Brain microvascular endothelial cell (primary cell): ENCODE measurements at regions not wholly inside any gene's neighbourhood (a gene's known extent, or its start where the extent isn't known, plus 50 kb on each side); places are given as distances from the start of the nearest gene placed in this dataset.

Experiments
- DNase-seq: peaks from one replicate; pipeline ENCODE4 v3.0.0-alpha.2; 2020
- H3K27ac ChIP-seq: fragments of 250-450 bp; sonication (Bioruptor Pico); 2 replicates; pipeline ENCODE4 v1.5.1; 2020; ENCODE audit warnings: mild to moderate bottlenecking, moderate library complexity
- H3K27me3 ChIP-seq: fragments of 250-450 bp; sonication (Bioruptor Pico); replicated peaks from 2 replicates; pipeline ENCODE4 v1.5.1; 2020; ENCODE audit warnings: mild to moderate bottlenecking
- H3K36me3 ChIP-seq: fragments of 250-450 bp; sonication (Bioruptor Pico); replicated peaks from 2 replicates; pipeline ENCODE4 v1.5.1; 2020; ENCODE audit warnings: mild to moderate bottlenecking
- H3K4me3 ChIP-seq: 2 replicates; pipeline ENCODE4 v1.5.1; 2011; ENCODE audit warnings: low read depth, mild to moderate bottlenecking, control low read depth, low read length, moderate library complexity
- in situ Hi-C: cut with HindIII; loops from 2 replicates; pipeline ENCODE4 v1.10.0; 2017; ENCODE audit warnings: low sequenced_read_pairs, low pct_ligation_motif_present
- TF ChIP-seq, protein P1 (sequence below): IDR thresholded peaks from 2 replicates; pipeline ENCODE4 v1.5.1; 2011; ENCODE audit warnings: low read depth, mild to moderate bottlenecking, moderate library complexity, low read length, control low read depth, inconsistent platforms; ENCODE audit errors: missing control alignments

DNA sequence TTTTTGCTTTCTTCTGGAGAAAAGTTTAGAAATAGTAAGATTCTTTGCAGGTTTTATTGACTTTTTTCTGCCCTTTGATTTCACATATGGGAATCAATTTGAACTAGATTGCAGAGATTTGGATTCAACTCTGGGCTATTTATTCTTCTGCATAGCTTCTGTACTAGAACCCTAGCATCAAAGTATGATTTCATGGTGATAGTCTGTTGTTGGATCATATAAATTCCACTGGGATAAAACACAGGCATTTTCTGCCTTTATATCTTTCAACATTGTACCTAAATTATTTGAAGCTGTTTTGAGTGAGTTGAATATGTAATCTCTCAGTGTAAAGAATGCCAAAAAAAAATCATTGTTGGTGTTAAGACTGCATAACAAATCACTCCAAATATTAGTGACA is 458.4 kb upstream of the MPDZ start:
- in situ Hi-C loops, result no loop called here
- Histone ChIP-seq H3K27me3 (no peaks in the 10 kb centered on the region), H3K27ac (no peak overlapping the region), H3K36me3 (no peaks in the 10 kb centered on the region), H3K4me3 (no peak overlapping the region)
- DNase-seq, result no peak
- TF ChIP-seq, protein P1, sequence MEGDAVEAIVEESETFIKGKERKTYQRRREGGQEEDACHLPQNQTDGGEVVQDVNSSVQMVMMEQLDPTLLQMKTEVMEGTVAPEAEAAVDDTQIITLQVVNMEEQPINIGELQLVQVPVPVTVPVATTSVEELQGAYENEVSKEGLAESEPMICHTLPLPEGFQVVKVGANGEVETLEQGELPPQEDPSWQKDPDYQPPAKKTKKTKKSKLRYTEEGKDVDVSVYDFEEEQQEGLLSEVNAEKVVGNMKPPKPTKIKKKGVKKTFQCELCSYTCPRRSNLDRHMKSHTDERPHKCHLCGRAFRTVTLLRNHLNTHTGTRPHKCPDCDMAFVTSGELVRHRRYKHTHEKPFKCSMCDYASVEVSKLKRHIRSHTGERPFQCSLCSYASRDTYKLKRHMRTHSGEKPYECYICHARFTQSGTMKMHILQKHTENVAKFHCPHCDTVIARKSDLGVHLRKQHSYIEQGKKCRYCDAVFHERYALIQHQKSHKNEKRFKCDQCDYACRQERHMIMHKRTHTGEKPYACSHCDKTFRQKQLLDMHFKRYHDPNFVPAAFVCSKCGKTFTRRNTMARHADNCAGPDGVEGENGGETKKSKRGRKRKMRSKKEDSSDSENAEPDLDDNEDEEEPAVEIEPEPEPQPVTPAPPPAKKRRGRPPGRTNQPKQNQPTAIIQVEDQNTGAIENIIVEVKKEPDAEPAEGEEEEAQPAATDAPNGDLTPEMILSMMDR, result no peak

DNA sequence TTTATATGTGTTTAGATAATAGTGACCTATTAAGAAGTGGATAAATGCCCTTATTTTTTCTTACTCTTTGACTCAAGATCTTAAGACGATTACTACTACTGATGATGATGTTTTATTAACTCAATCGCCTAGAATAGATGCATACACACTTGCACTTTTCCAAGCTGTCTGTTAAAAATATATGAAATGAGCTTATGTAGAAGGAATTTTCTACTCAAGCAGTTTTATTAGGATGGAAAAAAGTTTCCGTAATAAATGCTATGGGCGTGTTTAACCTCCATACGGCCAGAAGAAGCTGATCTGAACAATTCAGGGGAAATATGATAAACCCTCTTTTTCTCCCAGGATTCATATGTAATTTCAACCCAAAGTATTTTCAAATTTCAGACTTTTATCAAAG is 455.7 kb upstream of the MPDZ start:
- TF ChIP-seq, protein P1, result no peak
- Histone ChIP-seq H3K27ac (no peak overlapping the region), H3K27me3 (no peaks in the 10 kb centered on the region), H3K36me3 (no peaks in the 10 kb centered on the region), H3K4me3 (no peak overlapping the region)
- in situ Hi-C loops, result no loop called here
- DNase-seq, result no peak

DNA sequence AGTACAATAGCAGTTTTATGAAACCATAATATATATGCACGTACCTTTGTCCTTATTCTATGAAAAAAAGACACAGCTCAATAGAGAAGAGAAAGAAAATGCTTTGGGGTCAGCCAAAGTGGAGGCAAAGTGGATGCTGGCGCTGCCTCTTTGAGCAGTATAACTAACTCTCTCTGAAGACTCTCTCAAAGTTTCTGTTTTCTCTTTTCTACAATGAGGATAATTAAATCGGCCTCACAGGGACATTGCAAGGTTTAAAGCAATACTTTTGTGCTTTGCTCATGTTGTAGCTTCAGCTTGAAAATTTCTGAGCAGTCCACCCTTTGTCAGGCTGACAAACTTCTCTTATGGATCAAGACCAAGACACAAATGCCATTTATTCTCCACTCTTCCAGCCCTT is 455.1 kb upstream of the MPDZ start:
- H3K36me3 ChIP-seq, result no peaks in the 10 kb centered on the region
- H3K4me3 ChIP-seq, result no peak overlapping the region
- H3K27ac ChIP-seq, result no peak overlapping the region
- no peaks in the 10 kb centered on the region for H3K27me3 ChIP-seq
- TF ChIP-seq, protein P1, result no peak
- in situ Hi-C loops, result no loop called here
- DNase-seq, result no peak

DNA sequence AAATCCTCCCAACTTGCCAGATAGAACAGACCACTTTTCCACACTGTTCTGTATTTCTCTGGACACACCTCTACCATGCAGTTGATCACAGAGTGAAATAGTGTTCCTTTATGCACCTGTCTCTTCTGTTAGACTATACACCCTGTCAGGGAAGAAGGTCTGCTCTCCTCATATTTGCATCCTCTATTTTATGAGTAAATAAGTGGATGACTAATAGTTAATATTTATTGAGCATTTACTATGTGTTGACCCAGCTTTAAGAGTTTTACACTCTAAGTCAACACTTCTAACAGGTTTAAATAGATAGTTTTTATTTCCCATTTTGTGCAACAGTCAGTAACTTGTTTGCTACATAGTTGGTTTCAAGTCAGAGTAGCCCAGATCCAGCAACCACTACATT is 452.8 kb upstream of the MPDZ start:
- Histone ChIP-seq H3K4me3 (no peak overlapping the region), H3K27me3 (no peaks in the 10 kb centered on the region), H3K27ac (no peak overlapping the region), H3K36me3 (no peaks in the 10 kb centered on the region)
- in situ Hi-C loops, result no loop called here
- DNase-seq, result no peak
- TF ChIP-seq, protein P1, result no peak

DNA sequence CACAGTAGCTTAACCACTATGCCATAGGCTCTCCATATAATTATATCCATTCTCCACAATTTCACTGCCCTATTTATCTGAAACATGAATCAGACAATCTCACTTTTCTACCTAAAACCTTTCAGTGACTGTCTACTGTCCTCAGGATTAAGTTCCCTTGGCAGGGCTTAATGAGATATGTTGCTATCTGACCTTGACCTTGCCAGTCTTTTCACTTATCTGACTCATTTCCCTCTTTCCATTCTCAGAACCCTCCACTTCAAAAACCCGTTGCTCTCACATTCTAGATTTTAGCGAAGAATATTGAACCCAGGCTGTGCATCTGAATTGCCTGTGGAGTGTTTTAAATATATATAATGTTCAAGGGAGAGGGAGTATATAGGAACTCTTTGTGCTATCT is 452.1 kb upstream of the MPDZ start:
- Histone ChIP-seq H3K36me3 (no peaks in the 10 kb centered on the region), H3K27ac (no peak overlapping the region), H3K27me3 (no peaks in the 10 kb centered on the region), H3K4me3 (no peak overlapping the region)
- DNase-seq, result no peak
- in situ Hi-C loops, result no loop called here
- TF ChIP-seq, protein P1, result no peak

DNA sequence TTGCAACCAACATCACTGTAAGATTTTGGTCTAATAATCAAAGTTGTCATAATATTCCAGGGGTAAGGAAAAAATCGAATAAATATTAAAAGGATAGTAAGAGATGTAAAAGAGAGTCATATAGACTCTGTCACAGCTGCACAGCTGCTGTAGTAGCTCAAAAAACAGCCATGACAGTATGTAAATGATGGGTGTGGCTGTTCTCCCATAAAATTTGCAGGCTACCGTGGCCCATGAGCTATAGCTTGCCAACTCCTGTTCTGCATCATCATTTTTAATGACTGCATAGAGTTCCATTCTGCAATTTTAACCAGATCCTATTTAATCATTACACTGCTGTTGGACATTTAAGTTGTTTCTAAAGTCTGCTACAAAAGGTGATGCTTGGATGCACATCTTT is 450.5 kb upstream of the MPDZ start:
- H3K36me3 ChIP-seq, result no peaks in the 10 kb centered on the region
- no peak for DNase-seq
- no peak overlapping the region for H3K27ac ChIP-seq
- TF ChIP-seq, protein P1, result no peak
- H3K4me3 ChIP-seq, result no peak overlapping the region
- in situ Hi-C loops, result no loop called here
- no peaks in the 10 kb centered on the region for H3K27me3 ChIP-seq
